H1 (cell line): ENCODE measurements at regions not wholly inside any gene's neighbourhood (a gene's known extent, or its start where the extent isn't known, plus 50 kb on each side); places are given as distances from the start of the nearest gene placed in this dataset.

Experiments used
- CTCF ChIA-PET: fragments of 300-600 bp; sonication (Branson Sonifier 250); formaldehyde crosslinking; loops from one replicate; lab custom pipeline; 2021; ENCODE audit not compliant: partially characterized antibody; lab: Charles Lee
- POLR2A ChIA-PET: fragments of 300-600 bp; sonication (Branson Sonifier 250); formaldehyde crosslinking; loops from one replicate; lab custom pipeline; 2021; ENCODE audit warnings: inconsistent platforms; ENCODE audit not compliant: partially characterized antibody; lab: Charles Lee
- DNase-seq, 2 experiments: peaks; one replicate each; pipeline versions ENCODE4 v3.0.0 to v3.0.0-alpha.2; 2010 to 2022; ENCODE audit warnings: low spot score in 2 of 2, low read depth in 1 of 2, mixed read lengths in 1 of 2
- FAIRE-seq: peaks from 2 replicates; lab custom pipeline; 2011; peaks lifted over from hg19 to GRCh38; lab: Jason Lieb, UNC
- H2AFZ ChIP-seq: 2 replicates; pipeline ENCODE4 v1.8.1; 2012; ENCODE audit warnings: low read length, inconsistent platforms
- H2AK5ac ChIP-seq: 2 replicates; pipeline ENCODE4 v1.6.1; 2013; ENCODE audit warnings: low read depth, low read length
- H2BK120ac ChIP-seq: replicated peaks from 2 replicates; pipeline ENCODE3; 2013; ENCODE audit warnings: low read depth, low read length, inconsistent platforms
- H2BK12ac ChIP-seq: 2 replicates; pipeline ENCODE4 v1.6.1; 2013; ENCODE audit warnings: low read depth, low read length
- H2BK15ac ChIP-seq: 2 replicates; pipeline ENCODE4 v1.6.1; 2013; ENCODE audit warnings: low read length
- H2BK20ac ChIP-seq: 2 replicates; pipeline ENCODE4 v1.6.1; 2013; ENCODE audit warnings: low read length
- H2BK5ac ChIP-seq: 2 replicates; pipeline ENCODE4 v1.6.1; 2013; ENCODE audit warnings: low read depth, low read length
- H3K14ac ChIP-seq: 2 replicates; pipeline ENCODE4 v1.6.1; 2013; ENCODE audit warnings: inconsistent platforms; ENCODE audit not compliant: insufficient read length
- H3K18ac ChIP-seq: 2 replicates; pipeline ENCODE4 v1.6.1; 2013; ENCODE audit warnings: low read length; ENCODE audit errors: extremely low read depth
- H3K23ac ChIP-seq: 2 replicates; pipeline ENCODE4 v1.6.1; 2013; ENCODE audit warnings: inconsistent platforms; ENCODE audit not compliant: insufficient read length
- H3K23me2 ChIP-seq: 2 replicates; pipeline ENCODE4 v1.6.1; 2013; ENCODE audit warnings: low read depth, low read length
- H3K27ac ChIP-seq: 2 replicates; pipeline ENCODE4 v1.6.1; 2011; ENCODE audit warnings: low read depth, low read length, inconsistent platforms
- H3K27me3 ChIP-seq, 4 experiments: replicated peaks in 1 of 4; 1 replicate in 1 of 4; 2 replicates in 3 of 4; pipeline versions ENCODE4 v1.6.1 to v1.8.1; 2011 to 2013; ENCODE audit warnings: low read length in 3 of 4, mild to moderate bottlenecking in 3 of 4, inconsistent platforms in 2 of 4, mixed read lengths in 2 of 4, moderate library complexity in 1 of 4; ENCODE audit not compliant: control insufficient read depth in 3 of 4, insufficient read depth in 3 of 4; ENCODE audit errors: extremely low read depth in 1 of 4
- H3K36me3 ChIP-seq, 4 experiments: 2 replicates each; pipeline versions ENCODE4 v1.6.1 to v1.8.1; 2011 to 2013; ENCODE audit warnings: mild to moderate bottlenecking in 4 of 4, low read length in 3 of 4, moderate library complexity in 2 of 4, control low read depth in 1 of 4, inconsistent platforms in 1 of 4; ENCODE audit not compliant: insufficient read depth in 4 of 4, control insufficient read depth in 2 of 4
- H3K4ac ChIP-seq: replicated peaks from 2 replicates; pipeline ENCODE3; 2013; ENCODE audit warnings: low read length, low read depth, mixed read lengths, inconsistent platforms; ENCODE audit not compliant: insufficient read length
- H3K4me1 ChIP-seq, 4 experiments: replicated peaks in 1 of 4; 1 replicate in 1 of 4; 2 replicates in 3 of 4; pipeline versions ENCODE4 v1.6.1 to v1.8.1; 2011 to 2013; ENCODE audit warnings: low read length in 3 of 4, inconsistent platforms in 2 of 4, mixed read lengths in 1 of 4; ENCODE audit not compliant: insufficient read depth in 4 of 4, control insufficient read depth in 3 of 4
- H3K4me2 ChIP-seq, 2 experiments: 2 replicates each; pipeline versions ENCODE4 v1.6.1 to v1.8.1; 2011 to 2013; ENCODE audit warnings: low read depth in 2 of 2, low read length in 2 of 2, control low read depth in 1 of 2, inconsistent platforms in 1 of 2, mild to moderate bottlenecking in 1 of 2; ENCODE audit not compliant: insufficient read depth in 1 of 2
- H3K4me3 ChIP-seq, 4 experiments: fragments of 200-600, 300-600 bp in 1 of 4; sonication (generic), shearing (Covaris generic), sonication (Bioruptor Twin) in 1 of 4; 2 replicates each; pipeline versions ENCODE4 v1.5.1 to v1.8.1; 2011 to 2016; ENCODE audit warnings: low read length in 4 of 4, low read depth in 3 of 4, control low read depth in 2 of 4, inconsistent platforms in 2 of 4, mild to moderate bottlenecking in 2 of 4, mixed read lengths in 1 of 4, moderate library complexity in 1 of 4; ENCODE audit not compliant: insufficient read depth in 2 of 4; ENCODE audit errors: extremely low read depth in 1 of 4
- H3K56ac ChIP-seq: replicated peaks from 2 replicates; pipeline ENCODE3; 2013; ENCODE audit warnings: low read depth, mild to moderate bottlenecking, mixed read lengths, low read length, inconsistent platforms; ENCODE audit not compliant: insufficient read length
- H3K79me1 ChIP-seq: 2 replicates; pipeline ENCODE4 v1.6.1; 2013; ENCODE audit warnings: low read depth, low read length, control low read depth
- H3K79me2 ChIP-seq, 2 experiments: 2 replicates each; pipeline versions ENCODE4 v1.6.1 to v1.8.1; 2012 to 2013; ENCODE audit warnings: low read length in 2 of 2, mild to moderate bottlenecking in 2 of 2, inconsistent platforms in 1 of 2; ENCODE audit not compliant: insufficient read depth in 2 of 2, control insufficient read depth in 1 of 2
- H3K9ac ChIP-seq, 4 experiments: replicated peaks in 1 of 4; 1 replicate in 1 of 4; 2 replicates in 3 of 4; pipeline versions ENCODE4 v1.6.1 to v1.8.1; 2011 to 2013; ENCODE audit warnings: low read depth in 3 of 4, low read length in 3 of 4, control low read depth in 2 of 4, mild to moderate bottlenecking in 2 of 4, moderate library complexity in 2 of 4, inconsistent platforms in 1 of 4; ENCODE audit errors: extremely low read depth in 1 of 4
- H3K9me3 ChIP-seq, 2 experiments: 2 replicates each; pipeline versions ENCODE4 v1.6.1 to v1.8.1; 2012 to 2013; ENCODE audit warnings: mild to moderate bottlenecking in 2 of 2, moderate library complexity in 2 of 2, control low read depth in 1 of 2, inconsistent platforms in 1 of 2, low read depth in 1 of 2, low read length in 1 of 2, mixed read lengths in 1 of 2; ENCODE audit not compliant: insufficient read depth in 2 of 2
- H4K20me1 ChIP-seq, 2 experiments: replicated peaks in 1 of 2; 2 replicates each; pipeline versions ENCODE3 to v1.8.1; 2011 to 2013; ENCODE audit warnings: inconsistent platforms in 2 of 2, low read length in 2 of 2, mild to moderate bottlenecking in 1 of 2; ENCODE audit not compliant: insufficient read depth in 2 of 2, control insufficient read depth in 1 of 2
- H4K5ac ChIP-seq: 2 replicates; pipeline ENCODE4 v1.6.1; 2013; ENCODE audit warnings: low read length, low read depth, mixed read lengths, inconsistent platforms; ENCODE audit not compliant: insufficient read length
- H4K8ac ChIP-seq: 2 replicates; pipeline ENCODE4 v1.8.0; 2013; ENCODE audit warnings: mild to moderate bottlenecking, moderate library complexity, low read length, inconsistent platforms; ENCODE audit not compliant: insufficient read depth; ENCODE audit errors: extremely low read depth
- H4K91ac ChIP-seq: replicated peaks from 2 replicates; pipeline ENCODE3; 2013; ENCODE audit warnings: low read length, mixed read lengths, inconsistent platforms; ENCODE audit not compliant: insufficient read length
- BCL11A ChIP-seq, 2 experiments: IDR thresholded peaks; one replicate each; pipeline ENCODE4 v1.6.1; 2011; ENCODE audit warnings: low read depth in 2 of 2, low read length in 2 of 2, mild to moderate bottlenecking in 2 of 2
- CHD1 ChIP-seq: IDR thresholded peaks from 2 replicates; pipeline ENCODE4 v1.6.1; 2012; ENCODE audit warnings: low read depth, low read length, improper control_type of control experiment
- EGR1 ChIP-seq: IDR thresholded peaks from 2 replicates; pipeline ENCODE4 v1.6.1; 2011; ENCODE audit warnings: low read depth, low read length, borderline replicate concordance
- HDAC2 ChIP-seq, 2 experiments: fragments of 300-600 bp in 1 of 2; sonication (generic) in 1 of 2; IDR thresholded peaks; 2 replicates each; pipeline ENCODE4 v1.6.1; 2011 to 2012; ENCODE audit warnings: low read depth in 2 of 2, low read length in 2 of 2, mild to moderate bottlenecking in 2 of 2, moderate library complexity in 2 of 2, borderline replicate concordance in 1 of 2, inconsistent platforms in 1 of 2
- KDM4A ChIP-seq: IDR thresholded peaks from one replicate; pipeline ENCODE4 v1.7.1; 2012; ENCODE audit warnings: low read depth, mild to moderate bottlenecking, moderate library complexity, low read length, inconsistent platforms; ENCODE audit not compliant: severe bottlenecking
- MAX ChIP-seq: IDR thresholded peaks from 2 replicates; pipeline ENCODE4 v1.6.1; 2012; ENCODE audit warnings: inconsistent platforms
- NRF1 ChIP-seq: IDR thresholded peaks from 2 replicates; pipeline ENCODE4 v1.6.1; 2011; ENCODE audit warnings: mild to moderate bottlenecking, low read depth, low read length, improper control_type of control experiment
- POU5F1 ChIP-seq: IDR thresholded peaks from 2 replicates; pipeline ENCODE4 v1.6.1; 2011; ENCODE audit warnings: low read depth, mild to moderate bottlenecking, low read length, moderate library complexity
- RAD21 ChIP-seq, 2 experiments: IDR thresholded peaks in 1 of 2; conservative IDR thresholded peaks in 1 of 2; 2 replicates each; pipeline ENCODE4 v1.6.1; 2011; ENCODE audit warnings: low read depth in 2 of 2, low read length in 2 of 2, improper control_type of control experiment in 1 of 2, inconsistent platforms in 1 of 2, mild to moderate bottlenecking in 1 of 2, moderate library complexity in 1 of 2
- RXRA ChIP-seq: IDR thresholded peaks from 2 replicates; pipeline ENCODE4 v1.6.1; 2011; ENCODE audit warnings: low read depth, mild to moderate bottlenecking, low read length, moderate library complexity; ENCODE audit not compliant: insufficient read depth
- WGBS, 2 experiments: shearing (Covaris generic) in 1 of 2; methylation state at CpG; one replicate each; pipeline versions ENCODE4 v1.1.6 to v1.1.7; 2013 to 2015; ENCODE audit warnings: low lambda C conversion rate in 2 of 2, mixed read lengths in 2 of 2, inconsistent platforms in 1 of 2, low coverage in 1 of 2, missing lambda C conversion rate in 1 of 2; ENCODE audit not compliant: insufficient replicate concordance in 2 of 2, insufficient coverage in 1 of 2, insufficient read length in 1 of 2; ENCODE audit errors: extremely low coverage in 1 of 2, missing lambda C conversion rate in 1 of 2; 5-methylcytosine and 5-hydroxymethylcytosine counted together

GRCh38 chr7:118003476-118003875 lies 130.2 kb upstream of the CTTNBP2 start:
- Histone ChIP-seq H2BK120ac (no peak overlapping the region), H2BK5ac (no peak overlapping the region), H3K18ac (no peak overlapping the region), H3K9ac (no peak overlapping the region), H2BK15ac (no peak overlapping the region), H2BK12ac (no peak overlapping the region), H3K23ac (no peak overlapping the region), H3K23me2 (no peaks in the 10 kb centered on the region), H2AFZ (no peak overlapping the region), H4K8ac (no peak overlapping the region), H3K27me3 (no peaks in the 10 kb centered on the region), H3K4ac (no peak overlapping the region), H3K56ac (no peak overlapping the region), H3K9me3 (no peaks in the 10 kb centered on the region), H3K4me2 (no peak overlapping the region), H4K5ac (no peak overlapping the region), H3K79me1 (no peaks in the 10 kb centered on the region), H4K20me1 (no peaks in the 10 kb centered on the region), H3K79me2 (no peaks in the 10 kb centered on the region), H4K91ac (no peak overlapping the region), H3K36me3 (no peaks in the 10 kb centered on the region), H3K4me3 (no peak overlapping the region), H3K14ac (no peak overlapping the region), H3K4me1 (no peaks in the 10 kb centered on the region; a peak in 2 of 7 replicates), H3K27ac (no peak overlapping the region), H2BK20ac (no peak overlapping the region), H2AK5ac (no peak overlapping the region)
- ChIA-PET POLR2A (no interaction called here), CTCF (interaction anchor here (0.8 kb wide), 1 partner anchor 10 kb away, joined by 3 read pairs; no protein-coding TSS in a partner anchor)
- DNase-seq: no peak
- FAIRE-seq: no peak
- TF ChIP-seq RXRA: no peak
- TF ChIP-seq RAD21 (IDR thresholded peaks at IDR 0.05 in 1 of 2, conservative IDR thresholded peaks at IDR 0.05 in 1 of 2; ENCODE audit: low read depth in 2 of 2, low read length in 2 of 2): no peak
- TF ChIP-seq HDAC2 (IDR thresholded peaks at IDR 0.05; ENCODE audit: borderline replicate concordance in 1 of 2, low read depth in 2 of 2, low read length in 2 of 2): no peak
- TF ChIP-seq CHD1: no peak
- no peak for TF ChIP-seq KDM4A
- TF ChIP-seq MAX: no peak
- TF ChIP-seq EGR1: no peak
- TF ChIP-seq NRF1: no peak
- no peak for TF ChIP-seq POU5F1
- no peak for TF ChIP-seq BCL11A (IDR thresholded peaks at IDR 0.05; ENCODE audit: low read depth in 2 of 2, low read length in 2 of 2)
- 76% methylated on average over 1 of the region's 1 CpG; no CpG with 5 or more reads in 1 of the 2 experiments for WGBS, 2 experiments
